Stomach (tissue), 4 donors: ENCODE measurements at regions not wholly inside any gene's neighbourhood (a gene's known extent, or its start where the extent isn't known, plus 50 kb on each side); places are given as distances from the start of the nearest gene placed in this dataset.

Experiments used
- CTCF ChIP-seq, 7 experiments: fragments of 450-650 bp in 4 of 7; fragments of 200-600 bp in 3 of 7; sonication (generic) in 3 of 7; IDR thresholded peaks; one replicate each; pipeline ENCODE4 v1.5.1; 2016 to 2019; ENCODE audit warnings: antibody characterized with exemption in 7 of 7, control low read depth in 2 of 7, mild to moderate bottlenecking in 1 of 7
- EP300 ChIP-seq: sonication (generic); formaldehyde crosslinking; IDR thresholded peaks from one replicate; pipeline ENCODE4 v1.6.1; 2017; ENCODE audit warnings: antibody characterized with exemption
- POLR2A ChIP-seq, 4 donors: fragments of 450-650 bp; IDR thresholded peaks; one replicate each; pipeline ENCODE4 v1.6.1; 2016; ENCODE audit warnings: antibody characterized with exemption in 4 of 4, control low read depth in 2 of 4, mild to moderate bottlenecking in 1 of 4, moderate library complexity in 1 of 4
- POLR2AphosphoS5 ChIP-seq, 3 donors: sonication (generic); formaldehyde crosslinking; IDR thresholded peaks; one replicate each; pipeline ENCODE4 v1.6.1; 2016; ENCODE audit warnings: antibody characterized with exemption in 3 of 3

- TF ChIP-seq CTCF (IDR thresholded peaks at IDR 0.05) (no peak), POLR2AphosphoS5 (IDR thresholded peaks at IDR 0.05) (no peak), POLR2A (IDR thresholded peaks at IDR 0.05) (no peak), EP300 (no peak)
Measured at GRCh38 chr11:134542401-134543165, 130.5 kb upstream of the B3GAT1 start.
